HG03457 (cell line): ENCODE measurements at regions not wholly inside any gene's neighbourhood (a gene's known extent, or its start where the extent isn't known, plus 50 kb on each side); places are given as distances from the start of the nearest gene placed in this dataset.

ENCODE experiments used
- ATAC-seq: cut with Tn5 transposase; IDR thresholded peaks from one replicate; pipeline ENCODE4 v1.9.1; 2021; ENCODE audit warnings: moderate number of reproducible peaks; ENCODE audit not compliant: unreplicated experiment

DNA sequence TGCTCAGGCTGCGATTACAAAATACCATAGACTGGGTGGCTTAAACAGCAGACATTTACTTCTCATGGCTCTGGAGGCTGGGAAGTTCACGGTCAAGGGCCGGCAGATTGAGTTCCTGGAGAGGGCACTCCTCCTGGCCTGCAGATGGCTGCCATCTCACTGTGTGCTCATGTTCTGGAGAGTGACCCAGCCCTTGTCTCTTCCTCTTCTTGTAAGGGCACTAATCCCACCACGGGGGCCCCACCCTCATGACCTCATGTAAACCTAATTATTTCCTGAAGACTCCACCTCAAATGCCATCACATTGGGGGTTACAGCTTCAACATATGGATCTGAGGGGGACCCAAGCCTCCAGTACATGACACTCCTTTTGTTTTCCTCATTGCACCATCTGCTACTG is 56.0 kb upstream of the CLDN10 start:
- ATAC-seq, result no peak

DNA sequence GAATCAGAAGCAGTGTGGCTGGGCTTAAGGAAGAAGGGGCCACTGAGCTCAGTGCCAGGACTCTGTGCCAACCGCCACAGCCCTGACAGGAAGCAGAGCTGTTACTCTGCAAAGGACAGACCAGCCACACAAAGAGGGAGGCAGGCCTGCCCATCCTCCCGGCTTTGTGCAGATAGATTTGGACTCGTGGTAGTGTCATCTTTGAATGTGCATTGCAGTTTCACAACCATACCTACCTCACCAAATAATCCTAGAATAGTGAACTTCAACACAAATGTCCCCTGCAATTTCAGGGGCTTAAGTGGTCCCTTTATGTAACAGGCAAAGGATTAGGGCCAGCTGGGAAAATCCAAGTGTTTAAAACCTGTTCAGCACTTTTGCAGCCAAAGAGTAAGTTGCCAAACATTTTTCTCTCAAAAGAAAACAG is 55.1 kb upstream of the CLDN10 start:
- no peak for ATAC-seq

DNA sequence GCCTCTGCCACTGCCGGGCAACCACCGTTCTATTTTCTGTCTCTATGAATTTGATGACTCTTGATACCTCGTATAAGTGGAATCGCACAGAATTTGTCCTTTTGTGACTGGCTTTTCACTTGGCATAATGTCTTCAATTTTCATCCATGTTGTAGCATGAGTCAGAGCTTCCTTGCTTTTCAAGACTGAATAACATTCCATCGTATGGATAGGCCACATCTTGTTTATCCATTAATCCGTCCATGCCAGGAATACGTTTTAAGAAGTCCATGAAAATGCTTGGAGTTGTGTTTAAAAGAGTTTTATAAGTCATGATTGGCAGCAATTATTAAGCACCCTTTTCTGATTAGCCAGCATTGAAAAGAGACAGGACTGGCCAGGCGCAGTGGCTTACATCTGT is 53.6 kb upstream of the CLDN10 start:
- ATAC-seq, result no peak

DNA sequence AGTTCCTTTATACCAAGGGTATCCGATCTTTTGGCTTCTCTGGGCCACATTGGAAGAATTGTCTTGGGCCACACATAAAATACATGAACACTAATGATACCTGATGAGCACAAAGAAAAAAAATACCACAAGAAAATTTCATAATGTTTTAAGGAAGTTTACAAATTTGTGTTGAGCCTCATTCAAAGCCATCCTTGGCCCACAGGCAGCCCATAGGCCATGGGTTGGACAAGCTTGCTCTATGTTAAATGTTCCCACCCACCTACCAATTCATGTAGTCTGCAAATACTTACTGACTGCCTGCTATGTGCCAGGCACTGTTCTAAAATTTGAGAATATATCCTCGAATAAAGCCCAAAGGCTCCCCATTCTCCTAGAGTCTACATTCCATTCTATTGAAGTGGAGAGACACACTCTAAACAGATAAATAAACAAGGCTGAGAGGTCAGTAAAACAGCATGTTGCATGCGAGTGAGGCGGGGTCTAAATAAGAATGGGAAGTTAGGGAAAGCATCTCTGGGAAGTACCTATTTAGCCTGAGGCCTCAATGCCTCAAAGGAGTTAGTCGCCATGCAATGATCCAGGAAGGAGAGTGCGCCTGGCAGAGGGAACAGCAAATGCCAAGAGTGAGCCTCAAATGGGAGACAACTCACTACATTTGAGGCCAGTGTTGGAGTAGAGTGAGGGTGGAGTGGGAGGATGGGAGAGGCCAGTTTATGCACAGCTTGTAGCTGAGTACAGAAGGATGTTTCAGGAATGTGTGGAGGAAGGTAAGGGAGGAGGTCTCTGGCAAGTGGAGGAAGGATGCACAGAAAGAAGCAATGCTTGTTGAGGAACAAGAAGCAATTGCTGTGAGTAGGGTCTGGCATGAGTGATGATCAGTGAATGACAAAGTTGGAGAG is 52.5 kb upstream of the CLDN10 start:
- no peak for ATAC-seq

DNA sequence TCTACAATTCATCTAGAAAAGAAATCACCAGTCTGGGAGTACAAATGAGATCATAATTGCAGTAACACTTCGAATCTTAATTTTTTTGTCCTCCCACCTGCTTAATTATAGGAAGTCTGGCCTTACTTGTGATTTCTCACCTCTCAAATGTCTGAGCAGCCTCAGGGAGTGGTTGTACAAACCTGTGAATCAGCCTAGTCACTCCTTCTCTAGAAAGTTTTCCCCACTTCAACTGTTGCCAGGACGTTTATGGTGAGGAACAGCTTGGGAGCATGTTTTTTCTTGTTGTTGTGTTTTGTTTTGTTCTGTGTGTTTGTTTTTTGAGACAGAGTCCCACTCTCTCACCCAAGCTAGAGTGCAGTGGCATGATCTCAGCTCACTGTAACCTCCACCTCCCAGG is 50.3 kb upstream of the CLDN10 start:
- ATAC-seq, result no peak
